ENCODE measurements at regions not wholly inside any gene's neighbourhood (a gene's known extent, or its start where the extent isn't known, plus 50 kb on each side); places are given as distances from the start of the nearest gene placed in this dataset.

DNA sequence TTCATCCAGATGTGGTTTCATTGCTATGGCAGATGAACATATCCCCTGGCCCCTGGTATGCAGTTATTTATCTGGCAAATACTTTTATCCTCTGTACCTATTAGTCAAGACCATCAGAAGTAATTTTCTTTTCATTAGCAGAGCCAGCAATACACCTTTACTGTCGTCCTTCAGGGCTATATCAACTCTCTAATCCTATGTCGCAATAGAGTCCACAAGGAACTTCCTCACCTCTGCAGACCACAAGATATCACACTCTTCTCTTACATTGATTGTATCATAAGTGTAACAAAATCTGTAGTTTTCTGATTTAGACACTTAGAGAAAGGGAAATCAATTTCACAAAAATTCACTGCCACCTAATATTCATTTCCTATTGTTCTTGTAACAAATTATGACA, 252.9 kb upstream of the DCC start:
- TF ChIP-seq, protein P1, sequence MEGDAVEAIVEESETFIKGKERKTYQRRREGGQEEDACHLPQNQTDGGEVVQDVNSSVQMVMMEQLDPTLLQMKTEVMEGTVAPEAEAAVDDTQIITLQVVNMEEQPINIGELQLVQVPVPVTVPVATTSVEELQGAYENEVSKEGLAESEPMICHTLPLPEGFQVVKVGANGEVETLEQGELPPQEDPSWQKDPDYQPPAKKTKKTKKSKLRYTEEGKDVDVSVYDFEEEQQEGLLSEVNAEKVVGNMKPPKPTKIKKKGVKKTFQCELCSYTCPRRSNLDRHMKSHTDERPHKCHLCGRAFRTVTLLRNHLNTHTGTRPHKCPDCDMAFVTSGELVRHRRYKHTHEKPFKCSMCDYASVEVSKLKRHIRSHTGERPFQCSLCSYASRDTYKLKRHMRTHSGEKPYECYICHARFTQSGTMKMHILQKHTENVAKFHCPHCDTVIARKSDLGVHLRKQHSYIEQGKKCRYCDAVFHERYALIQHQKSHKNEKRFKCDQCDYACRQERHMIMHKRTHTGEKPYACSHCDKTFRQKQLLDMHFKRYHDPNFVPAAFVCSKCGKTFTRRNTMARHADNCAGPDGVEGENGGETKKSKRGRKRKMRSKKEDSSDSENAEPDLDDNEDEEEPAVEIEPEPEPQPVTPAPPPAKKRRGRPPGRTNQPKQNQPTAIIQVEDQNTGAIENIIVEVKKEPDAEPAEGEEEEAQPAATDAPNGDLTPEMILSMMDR (conservative IDR thresholded peaks at IDR 0.05), result no peak
- TF ChIP-seq ZFX (IDR thresholded peaks at IDR 0.05), result no peak

Data from C4-2B (cell line).